ENCODE measurements at regions not wholly inside any gene's neighbourhood (a gene's known extent, or its start where the extent isn't known, plus 50 kb on each side); places are given as distances from the start of the nearest gene placed in this dataset.

GRCh38 chrX:137891431-137891830 lies 325.5 kb downstream of the ZIC3 start:
- Histone ChIP-seq H3K4me1 (no peaks in the 10 kb centered on the region), H3K27me3 (no peaks in the 10 kb centered on the region), H3K36me3 (ENCODE audit: low read depth, missing control alignments) (no peaks in the 10 kb centered on the region), H3K4me3 (no peak overlapping the region), H3K27ac (no peak overlapping the region), H3K9me3 (no peaks in the 10 kb centered on the region)
- no peak for DNase-seq
- TF ChIP-seq POLR2A (IDR thresholded peaks at IDR 0.05) (no peak), CTCF (IDR thresholded peaks at IDR 0.05) (no peak)
- 73 to 94% methylated on average over 2 to 3 of the region's 3 CpGs for WGBS, 2 donors
- intact Hi-C loops (cut with DNase I; ENCODE audit: low total_unique reads), result no loop called here

DNA sequence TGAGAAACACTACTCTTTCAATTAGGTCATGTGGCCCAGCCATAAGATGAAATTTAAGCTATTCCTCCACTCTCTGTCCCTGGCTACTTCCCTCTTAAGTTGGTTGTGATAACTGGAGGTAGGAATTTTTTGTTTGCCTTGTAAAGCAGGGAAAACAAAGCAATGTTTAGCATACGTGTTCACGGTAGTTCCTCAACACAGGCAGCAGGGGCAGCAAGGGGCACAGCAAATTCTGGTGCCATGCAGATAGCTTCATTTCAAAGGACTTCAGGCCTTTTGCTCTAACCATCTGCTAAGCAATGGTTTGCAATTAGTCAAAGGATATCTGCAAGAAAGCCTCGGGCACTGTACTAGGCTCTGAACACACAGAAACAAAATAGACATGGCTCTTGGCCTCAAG lies 330.2 kb downstream of the ZIC3 start:
- Histone ChIP-seq H3K36me3 (ENCODE audit: low read depth, missing control alignments) (no peaks in the 10 kb centered on the region), H3K27ac (no peak overlapping the region), H3K4me1 (no peaks in the 10 kb centered on the region), H3K9me3 (no peaks in the 10 kb centered on the region), H3K27me3 (no peaks in the 10 kb centered on the region), H3K4me3 (no peak overlapping the region)
- no peak for DNase-seq
- no peak for TF ChIP-seq POLR2A (IDR thresholded peaks at IDR 0.05)
- TF ChIP-seq CTCF (IDR thresholded peaks at IDR 0.05), result no peak
- 55 to 68% methylated on average over 3 of the region's 3 CpGs for WGBS, 2 donors
- intact Hi-C loops (cut with DNase I; ENCODE audit: low total_unique reads), result no loop called here

GRCh38 chrX:137915466-137915865 lies 349.5 kb downstream of the ZIC3 start:
- H3K36me3 ChIP-seq (ENCODE audit: low read depth, missing control alignments), result no peaks in the 10 kb centered on the region
- no peaks in the 10 kb centered on the region for H3K27me3 ChIP-seq
- no peak overlapping the region for H3K4me3 ChIP-seq
- 45 to 60% methylated on average over 3 of the region's 3 CpGs for WGBS, 2 donors
- H3K9me3 ChIP-seq, result no peaks in the 10 kb centered on the region
- H3K4me1 ChIP-seq, result no peaks in the 10 kb centered on the region
- TF ChIP-seq POLR2A (IDR thresholded peaks at IDR 0.05), result no peak
- no peak for TF ChIP-seq CTCF (IDR thresholded peaks at IDR 0.05)
- intact Hi-C loops (cut with DNase I; ENCODE audit: low total_unique reads), result no loop called here
- no peak for DNase-seq
- no peak overlapping the region for H3K27ac ChIP-seq

- no peak overlapping the region for H3K4me3 ChIP-seq
- H3K9me3 ChIP-seq, result no peaks in the 10 kb centered on the region
- WGBS, 2 donors, result 38 to 43% methylated on average over 3 of the region's 6 CpGs
- no peak for TF ChIP-seq CTCF (IDR thresholded peaks at IDR 0.05)
- TF ChIP-seq POLR2A (IDR thresholded peaks at IDR 0.05), result no peak
- intact Hi-C loops (cut with DNase I; ENCODE audit: low total_unique reads), result no loop called here
- no peak overlapping the region for H3K27ac ChIP-seq
- DNase-seq, result peak; percentile 15
- H3K27me3 ChIP-seq, result no peaks in the 10 kb centered on the region
- no peaks in the 10 kb centered on the region for H3K4me1 ChIP-seq
- no peaks in the 10 kb centered on the region for H3K36me3 ChIP-seq (ENCODE audit: low read depth, missing control alignments)
These were observed 350.3 kb downstream of the ZIC3 start for GRCh38 chrX:137916090-137916746.

DNA sequence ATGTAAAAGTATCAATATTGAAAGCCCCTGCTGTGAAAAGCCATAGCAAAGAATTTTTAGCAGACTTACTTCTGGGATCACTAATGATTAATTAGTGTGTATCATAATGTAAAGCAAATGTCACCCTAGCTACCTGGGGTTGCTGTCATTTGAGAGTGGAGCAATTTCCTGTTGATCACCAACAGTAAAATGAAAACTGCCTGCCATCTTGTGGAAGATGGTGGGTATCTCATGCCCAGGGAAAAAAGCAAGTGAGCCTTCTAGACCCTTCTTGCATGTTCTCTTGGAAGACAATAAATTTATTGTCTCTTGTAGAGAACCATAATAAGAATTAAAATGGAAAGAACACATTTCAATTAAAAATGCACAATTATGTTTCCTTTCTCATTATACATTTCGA lies 360.2 kb downstream of the ZIC3 start:
- 33 to 50% methylated on average over 1 of the region's 1 CpG for WGBS, 2 donors
- peak in 1 of 3 experiments; percentile 16 for TF ChIP-seq CTCF (IDR thresholded peaks at IDR 0.05)
- TF ChIP-seq POLR2A (IDR thresholded peaks at IDR 0.05), result no peak
- Histone ChIP-seq H3K4me3 (no peak overlapping the region), H3K9me3 (no peaks in the 10 kb centered on the region), H3K27me3 (no peaks in the 10 kb centered on the region), H3K27ac (no peak overlapping the region), H3K4me1 (no peaks in the 10 kb centered on the region), H3K36me3 (ENCODE audit: low read depth, missing control alignments) (no peaks in the 10 kb centered on the region)
- DNase-seq, result no peak
- intact Hi-C loops (cut with DNase I; ENCODE audit: low total_unique reads), result no loop called here
